ENCODE measurements at regions not wholly inside any gene's neighbourhood (a gene's known extent, or its start where the extent isn't known, plus 50 kb on each side); places are given as distances from the start of the nearest gene placed in this dataset.

- no peak overlapping the region for H3K4me3 ChIP-seq (ENCODE audit: control insufficient read depth in 2 of 3, extremely low read depth in 1 of 3, insufficient read depth in 2 of 3, low read depth in 1 of 3, low read length in 3 of 3)
- H3K4me2 ChIP-seq (ENCODE audit: control insufficient read depth, extremely low read depth, insufficient read depth, low read depth, low read length) = no peak overlapping the region
- no peaks in the 10 kb centered on the region for H4K20me1 ChIP-seq (ENCODE audit: control insufficient read depth, extremely low read depth, insufficient read depth, low read length)
- no peak for DNase-seq (ENCODE audit: low read depth, low spot score)
- H2AFZ ChIP-seq (ENCODE audit: control insufficient read depth, low read length) = peak overlapping the region; percentile 64
- no peaks in the 10 kb centered on the region for H3K36me3 ChIP-seq (ENCODE audit: control insufficient read depth in 2 of 2, extremely low read depth in 1 of 2, insufficient read depth in 2 of 2, low read length in 2 of 2)
- H3K79me2 ChIP-seq (ENCODE audit: control insufficient read depth, insufficient read depth, low read length) = no peaks in the 10 kb centered on the region
- no peak for FAIRE-seq
- no peaks in the 10 kb centered on the region for H3K27me3 ChIP-seq (ENCODE audit: control insufficient read depth, extremely low read depth, insufficient read depth, low read length)
- no peak for TF ChIP-seq CTCF (optimal IDR thresholded peaks at IDR 0.05 in 1 of 3, IDR thresholded peaks at IDR 0.05 in 1 of 3, conservative IDR thresholded peaks at IDR 0.05 in 1 of 3; ENCODE audit: extremely low read depth in 1 of 3, insufficient read depth in 2 of 3, low read length in 3 of 3)
- TF ChIP-seq EZH2 (IDR thresholded peaks at IDR 0.05; ENCODE audit: low read length) = no peak
- no peaks in the 10 kb centered on the region for H3K9me1 ChIP-seq (ENCODE audit: control insufficient read depth, extremely low read depth, insufficient read depth, low read length)
- no peaks in the 10 kb centered on the region for H3K4me1 ChIP-seq (ENCODE audit: control insufficient read depth, extremely low read depth, insufficient read depth, low read length)
- no peak overlapping the region for H3K27ac ChIP-seq (ENCODE audit: control insufficient read depth, insufficient read depth, low read length)
- dilution Hi-C loops (cut with MboI; ENCODE audit: extremely low pct_ligation_motif_present, low sequenced_read_pairs) = no loop called here
- H3K9ac ChIP-seq (ENCODE audit: control insufficient read depth, extremely low read depth, insufficient read depth, low read length) = no peak overlapping the region
- H3K9me3 ChIP-seq (ENCODE audit: control insufficient read depth, low read depth, low read length) = no peaks in the 10 kb centered on the region
Measured at GRCh38 chr4:138449938-138450337, 207.8 kb upstream of the SLC7A11 start.

- dilution Hi-C loops (cut with MboI; ENCODE audit: extremely low pct_ligation_motif_present, low sequenced_read_pairs) = no loop called here
- DNase-seq (ENCODE audit: low read depth, low spot score) (no peak), FAIRE-seq (no peak)
Measured at GRCh38 chr4:138448169-138448568, 206.0 kb upstream of the SLC7A11 start.

More at GRCh38 chr4:138448169-138448568, 206.0 kb upstream of the SLC7A11 start:
- H3K36me3 ChIP-seq (ENCODE audit: control insufficient read depth in 2 of 2, extremely low read depth in 1 of 2, insufficient read depth in 2 of 2, low read length in 2 of 2) = no peaks in the 10 kb centered on the region
- H3K9me3 ChIP-seq (ENCODE audit: control insufficient read depth, low read depth, low read length) = no peaks in the 10 kb centered on the region
- no peak overlapping the region for H3K9ac ChIP-seq (ENCODE audit: control insufficient read depth, extremely low read depth, insufficient read depth, low read length)
- no peak overlapping the region for H3K27ac ChIP-seq (ENCODE audit: control insufficient read depth, insufficient read depth, low read length)
- no peak overlapping the region for H3K4me3 ChIP-seq (ENCODE audit: control insufficient read depth in 2 of 3, extremely low read depth in 1 of 3, insufficient read depth in 2 of 3, low read depth in 1 of 3, low read length in 3 of 3)
- no peak overlapping the region for H2AFZ ChIP-seq (ENCODE audit: control insufficient read depth, low read length)
- no peaks in the 10 kb centered on the region for H3K9me1 ChIP-seq (ENCODE audit: control insufficient read depth, extremely low read depth, insufficient read depth, low read length)
- no peaks in the 10 kb centered on the region for H3K27me3 ChIP-seq (ENCODE audit: control insufficient read depth, extremely low read depth, insufficient read depth, low read length)
- no peaks in the 10 kb centered on the region for H3K4me1 ChIP-seq (ENCODE audit: control insufficient read depth, extremely low read depth, insufficient read depth, low read length)
- no peak for TF ChIP-seq CTCF (optimal IDR thresholded peaks at IDR 0.05 in 1 of 3, IDR thresholded peaks at IDR 0.05 in 1 of 3, conservative IDR thresholded peaks at IDR 0.05 in 1 of 3; ENCODE audit: extremely low read depth in 1 of 3, insufficient read depth in 2 of 3, low read length in 3 of 3)
- TF ChIP-seq EZH2 (IDR thresholded peaks at IDR 0.05; ENCODE audit: low read length) = no peak
- H3K79me2 ChIP-seq (ENCODE audit: control insufficient read depth, insufficient read depth, low read length) = no peaks in the 10 kb centered on the region
- no peak overlapping the region for H3K4me2 ChIP-seq (ENCODE audit: control insufficient read depth, extremely low read depth, insufficient read depth, low read depth, low read length)
- no peaks in the 10 kb centered on the region for H4K20me1 ChIP-seq (ENCODE audit: control insufficient read depth, extremely low read depth, insufficient read depth, low read length)
